ENCODE measurements at regions not wholly inside any gene's neighbourhood (a gene's known extent, or its start where the extent isn't known, plus 50 kb on each side); places are given as distances from the start of the nearest gene placed in this dataset.

GRCh38 chr3:24917908-24918307 is 423.3 kb upstream of the THRB start:
- TF ChIP-seq CTCF (IDR thresholded peaks at IDR 0.05) = no peak
- no peak for TF ChIP-seq POLR2A (IDR thresholded peaks at IDR 0.05)
